ENCODE measurements at regions not wholly inside any gene's neighbourhood (a gene's known extent, or its start where the extent isn't known, plus 50 kb on each side); places are given as distances from the start of the nearest gene placed in this dataset.

GRCh38 chr2:6759689-6760088 lies 106.0 kb downstream of the CMPK2 start:
- no peak for DNase-seq

GRCh38 chr2:6760132-6760531 lies 105.6 kb downstream of the CMPK2 start:
- DNase-seq, result no peak

- DNase-seq, result peak; percentile 22
Measured at GRCh38 chr2:6764968-6765723, 100.6 kb downstream of the CMPK2 start.

- no peak for DNase-seq
Measured at GRCh38 chr2:6769346-6769745, 96.4 kb downstream of the CMPK2 start.

- no peak for DNase-seq
Measured at GRCh38 chr2:6770006-6770405, 95.7 kb downstream of the CMPK2 start.

- DNase-seq, result no peak
Measured at GRCh38 chr2:6771634-6772611, 93.8 kb downstream of the CMPK2 start.

GRCh38 chr2:6773007-6773693 lies 92.6 kb downstream of the CMPK2 start:
- no peak for DNase-seq

- DNase-seq, result no peak
Measured at GRCh38 chr2:6773694-6774044, 92.0 kb downstream of the CMPK2 start.

- no peak for DNase-seq
Measured at GRCh38 chr2:6776125-6776524, 89.6 kb downstream of the CMPK2 start.

- DNase-seq, result no peak
Measured at GRCh38 chr2:6777626-6778025, 88.1 kb downstream of the CMPK2 start.

- peak; percentile 88 for DNase-seq
Measured at GRCh38 chr2:6780765-6781274, 84.9 kb downstream of the CMPK2 start.

- no peak for DNase-seq
Measured at GRCh38 chr2:6782517-6783237, 83.0 kb downstream of the CMPK2 start.

GRCh38 chr2:6783238-6783614 lies 82.5 kb downstream of the CMPK2 start:
- no peak for DNase-seq

- DNase-seq, result no peak
Measured at GRCh38 chr2:6784291-6784690, 81.4 kb downstream of the CMPK2 start.

GRCh38 chr2:6785493-6785892 lies 80.2 kb downstream of the CMPK2 start:
- no peak for DNase-seq

- no peak for DNase-seq
Measured at GRCh38 chr2:6787376-6787775, 78.3 kb downstream of the CMPK2 start.

GRCh38 chr2:6788614-6789013 lies 77.1 kb downstream of the CMPK2 start:
- DNase-seq, result no peak

- no peak for DNase-seq
Measured at GRCh38 chr2:6789559-6790138, 76.1 kb downstream of the CMPK2 start.

- DNase-seq, result no peak
Measured at GRCh38 chr2:6791682-6792081, 74.0 kb downstream of the CMPK2 start.

GRCh38 chr2:6792883-6793282 lies 72.8 kb downstream of the CMPK2 start:
- DNase-seq, result no peak

GRCh38 chr2:6793371-6793770 lies 72.3 kb downstream of the CMPK2 start:
- no peak for DNase-seq

GRCh38 chr2:6793913-6794312 lies 71.8 kb downstream of the CMPK2 start:
- DNase-seq, result no peak

Measured in NCI-H2029 (cell line).